Subcutaneous abdominal adipose tissue (tissue), 5 donors: ENCODE measurements at regions not wholly inside any gene's neighbourhood (a gene's known extent, or its start where the extent isn't known, plus 50 kb on each side); places are given as distances from the start of the nearest gene placed in this dataset.
A peak's percentile ranks its signal among the peaks of the same experiment; 100 is the strongest.

Source experiments
- H3K27ac ChIP-seq: one replicate; pipeline ENCODE4 v1.7.0; 2013; ENCODE audit warnings: low read depth, mild to moderate bottlenecking, inconsistent platforms, low read length, moderate library complexity
- H3K27me3 ChIP-seq, 5 donors: one replicate each; pipeline ENCODE4 v1.7.0; 2013; ENCODE audit warnings: low read length in 5 of 5, inconsistent platforms in 1 of 5; ENCODE audit not compliant: control insufficient read depth in 5 of 5, insufficient read depth in 4 of 5
- H3K36me3 ChIP-seq, 5 donors: one replicate each; pipeline ENCODE4 v1.7.0; 2013; ENCODE audit warnings: low read length in 5 of 5; ENCODE audit not compliant: control insufficient read depth in 5 of 5, insufficient read depth in 5 of 5
- H3K4me1 ChIP-seq, 5 donors: one replicate each; pipeline ENCODE4 v1.7.0; 2013; ENCODE audit warnings: low read length in 5 of 5, mild to moderate bottlenecking in 3 of 5, moderate library complexity in 1 of 5; ENCODE audit not compliant: control insufficient read depth in 5 of 5, insufficient read depth in 5 of 5
- H3K4me3 ChIP-seq, 5 donors: one replicate each; pipeline ENCODE4 v1.7.0; 2013; ENCODE audit warnings: low read length in 5 of 5, low read depth in 1 of 5
- H3K9ac ChIP-seq, 5 donors: one replicate each; pipeline ENCODE4 v1.7.0; 2013; ENCODE audit warnings: low read length in 5 of 5, mild to moderate bottlenecking in 4 of 5, moderate library complexity in 3 of 5
- H3K9me3 ChIP-seq, 5 donors: one replicate each; pipeline ENCODE4 v1.7.0; 2013; ENCODE audit warnings: low read length in 5 of 5; ENCODE audit not compliant: control insufficient read depth in 5 of 5
- donor health status: healthy.
- donor health status: healthy.
- donor health status: healthy.
- donor health status: healthy.
- donor health status: healthy.

GRCh38 chr15:93232845-93233244 is 143.8 kb upstream of the RGMA start:
- Histone ChIP-seq H3K27me3 (no peaks in the 10 kb centered on the region), H3K4me1 (peaks cover 0 to 10% (median 8%) of the 10 kb centered on the region in 5 donors), H3K27ac (no peak overlapping the region), H3K9ac (no peak overlapping the region), H3K4me3 (no peak overlapping the region), H3K36me3 (no peaks in the 10 kb centered on the region), H3K9me3 (peaks cover 0 to 3% (median 0%) of the 10 kb centered on the region in 5 donors)

GRCh38 chr15:93231994-93232393 is 143.0 kb upstream of the RGMA start:
- no peaks in the 10 kb centered on the region for H3K36me3 ChIP-seq
- no peak overlapping the region for H3K27ac ChIP-seq
- no peaks in the 10 kb centered on the region for H3K27me3 ChIP-seq
- H3K4me1 ChIP-seq, result peaks cover 0 to 10% (median 8%) of the 10 kb centered on the region in 5 donors
- H3K4me3 ChIP-seq, result no peak overlapping the region
- H3K9ac ChIP-seq, result no peak overlapping the region
- H3K9me3 ChIP-seq, result peaks cover 0 to 3% (median 0%) of the 10 kb centered on the region in 5 donors

- no peak overlapping the region for H3K9ac ChIP-seq
- H3K36me3 ChIP-seq, result no peaks in the 10 kb centered on the region
- no peaks in the 10 kb centered on the region for H3K27me3 ChIP-seq
- peaks cover 0 to 10% (median 7%) of the 10 kb centered on the region in 5 donors for H3K4me1 ChIP-seq
- H3K27ac ChIP-seq, result no peak overlapping the region
- no peak overlapping the region for H3K4me3 ChIP-seq
- H3K9me3 ChIP-seq, result peaks cover 0 to 3% (median 0%) of the 10 kb centered on the region in 5 donors
Measured at GRCh38 chr15:93231261-93231925, 142.4 kb upstream of the RGMA start.

GRCh38 chr15:93228546-93228945 is 139.5 kb upstream of the RGMA start:
- H3K9me3 ChIP-seq, result peaks cover 0 to 3% (median 0%) of the 10 kb centered on the region in 5 donors
- no peaks in the 10 kb centered on the region for H3K36me3 ChIP-seq
- no peak overlapping the region for H3K9ac ChIP-seq
- H3K27me3 ChIP-seq, result no peaks in the 10 kb centered on the region
- H3K4me3 ChIP-seq, result no peak overlapping the region
- no peak overlapping the region for H3K27ac ChIP-seq
- H3K4me1 ChIP-seq, result peaks cover 0 to 14% (median 5%) of the 10 kb centered on the region in 5 donors

GRCh38 chr15:93223803-93224202 is 134.8 kb upstream of the RGMA start:
- peaks cover 0 to 4% (median 0%) of the 10 kb centered on the region in 5 donors for H3K4me1 ChIP-seq
- no peak overlapping the region for H3K9ac ChIP-seq
- H3K36me3 ChIP-seq, result no peaks in the 10 kb centered on the region

GRCh38 chr15:93221759-93222158 is 132.7 kb upstream of the RGMA start:
- Histone ChIP-seq H3K27ac (no peak overlapping the region), H3K27me3 (no peaks in the 10 kb centered on the region), H3K4me1 (peaks cover 0 to 9% (median 2%) of the 10 kb centered on the region in 5 donors), H3K36me3 (no peaks in the 10 kb centered on the region), H3K9ac (no peak overlapping the region), H3K9me3 (no peaks in the 10 kb centered on the region), H3K4me3 (no peak overlapping the region)

More at GRCh38 chr15:93223803-93224202, 134.8 kb upstream of the RGMA start:
- Histone ChIP-seq H3K9me3 (no peaks in the 10 kb centered on the region), H3K27me3 (no peaks in the 10 kb centered on the region), H3K27ac (no peak overlapping the region), H3K4me3 (no peak overlapping the region)

GRCh38 chr15:93219859-93220420 is 130.9 kb upstream of the RGMA start:
- Histone ChIP-seq H3K36me3 (no peaks in the 10 kb centered on the region), H3K9ac (no peak overlapping the region), H3K4me1 (peaks cover 0 to 9% (median 2%) of the 10 kb centered on the region in 5 donors), H3K9me3 (no peaks in the 10 kb centered on the region), H3K27ac (no peak overlapping the region), H3K4me3 (no peak overlapping the region), H3K27me3 (no peaks in the 10 kb centered on the region)

- no peaks in the 10 kb centered on the region for H3K36me3 ChIP-seq
- H3K4me3 ChIP-seq, result peak overlapping the region in 1 of 5 donors; percentile 10
- no peaks in the 10 kb centered on the region for H3K9me3 ChIP-seq
- peaks cover 0 to 9% (median 2%) of the 10 kb centered on the region in 5 donors for H3K4me1 ChIP-seq
- no peaks in the 10 kb centered on the region for H3K27me3 ChIP-seq
- no peak overlapping the region for H3K9ac ChIP-seq
- no peak overlapping the region for H3K27ac ChIP-seq
Measured at GRCh38 chr15:93217343-93217742, 128.3 kb upstream of the RGMA start.

GRCh38 chr15:93214106-93214505 is 125.1 kb upstream of the RGMA start:
- Histone ChIP-seq H3K4me1 (peaks cover 0 to 9% (median 2%) of the 10 kb centered on the region in 5 donors), H3K9ac (no peak overlapping the region), H3K27me3 (no peaks in the 10 kb centered on the region), H3K27ac (no peak overlapping the region), H3K36me3 (no peaks in the 10 kb centered on the region), H3K4me3 (no peak overlapping the region), H3K9me3 (no peaks in the 10 kb centered on the region)

GRCh38 chr15:93213281-93213680 is 124.3 kb upstream of the RGMA start:
- Histone ChIP-seq H3K27me3 (no peaks in the 10 kb centered on the region), H3K4me3 (no peak overlapping the region), H3K9me3 (no peaks in the 10 kb centered on the region), H3K9ac (no peak overlapping the region), H3K4me1 (peaks cover 0 to 9% (median 2%) of the 10 kb centered on the region in 5 donors), H3K27ac (no peak overlapping the region), H3K36me3 (no peaks in the 10 kb centered on the region)
